Calu3 (cell line): ENCODE measurements at regions not wholly inside any gene's neighbourhood (a gene's known extent, or its start where the extent isn't known, plus 50 kb on each side); places are given as distances from the start of the nearest gene placed in this dataset.

ENCODE experiments used
- BruUV-seq: library from RNA; stranded (reverse); fragments of 400-500 nt; replicated peaks from 2 replicates; lab custom pipeline; 2021; lab: Mats Ljungman, UMichigan
- CTCF ChIA-PET: fragments of 300-600 bp; sonication (Branson Sonifier 250); formaldehyde crosslinking; loops from one replicate; lab custom pipeline; 2022; ENCODE audit warnings: antibody characterized with exemption; lab: Charles Lee
- DNase-seq: peaks from one replicate; pipeline ENCODE4 v3.0.0; 2022
- H3K27ac Mint-ChIP-seq: one replicate; pipeline ENCODE4 v1.8.0; 2022; ENCODE audit warnings: mixed read lengths; ENCODE audit not compliant: unreplicated experiment
- H3K27me3 Mint-ChIP-seq: one replicate; pipeline ENCODE4 v1.8.0; 2022; ENCODE audit warnings: mixed read lengths; ENCODE audit not compliant: unreplicated experiment
- H3K36me3 Mint-ChIP-seq: one replicate; pipeline ENCODE4 v1.8.0; 2022; ENCODE audit warnings: mild to moderate bottlenecking, moderate library complexity, mixed read lengths; ENCODE audit not compliant: insufficient read depth, unreplicated experiment
- H3K4me1 Mint-ChIP-seq: one replicate; pipeline ENCODE4 v1.8.0; 2022; ENCODE audit warnings: mild to moderate bottlenecking, low read depth, mixed read lengths; ENCODE audit not compliant: unreplicated experiment
- H3K4me3 Mint-ChIP-seq: one replicate; pipeline ENCODE4 v1.8.0; 2022; ENCODE audit warnings: mild to moderate bottlenecking, low read depth, moderate library complexity, mixed read lengths; ENCODE audit not compliant: unreplicated experiment
- H3K9me3 Mint-ChIP-seq: one replicate; pipeline ENCODE4 v1.8.0; 2022; ENCODE audit warnings: low read depth, mixed read lengths; ENCODE audit not compliant: unreplicated experiment
- CTCF ChIP-seq: fragments of 200-600 bp; IDR thresholded peaks from one replicate; pipeline ENCODE4 v1.8.0; 2022; ENCODE audit warnings: antibody characterized with exemption; ENCODE audit not compliant: unreplicated experiment
- intact Hi-C: fragments of 100-400 bp; cut with micrococcal nuclease; formaldehyde crosslinking; loops from one replicate; pipeline ENCODE4 v1.10.0; 2022; ENCODE audit not compliant: unreplicated experiment

- H3K27ac Mint-ChIP-seq, result no peak overlapping the region
These were observed 156.8 kb upstream of the LEF1 start for GRCh38 chr4:108325561-108325960.

GRCh38 chr4:108324450-108324849 lies 155.7 kb upstream of the LEF1 start:
- no peak overlapping the region for H3K4me3 Mint-ChIP-seq
- intact Hi-C loops, result no loop called here

More at GRCh38 chr4:108325561-108325960, 156.8 kb upstream of the LEF1 start:
- Mint-ChIP-seq H3K9me3 (peaks cover 3% of the 10 kb centered on the region), H3K4me3 (no peak overlapping the region), H3K4me1 (no peaks in the 10 kb centered on the region), H3K36me3 (no peaks in the 10 kb centered on the region), H3K27me3 (peaks cover 20% of the 10 kb centered on the region)
- CTCF ChIA-PET, result no interaction called here
- DNase-seq, result no peak
- BruUV-seq, result no TSS peak
- intact Hi-C loops, result no loop called here
- no peak for TF ChIP-seq CTCF

GRCh38 chr4:108322497-108322896 lies 153.8 kb upstream of the LEF1 start:
- no peaks in the 10 kb centered on the region for H3K36me3 Mint-ChIP-seq
- CTCF ChIA-PET, result no interaction called here
- DNase-seq, result no peak
- peaks cover 3% of the 10 kb centered on the region for H3K9me3 Mint-ChIP-seq
- no peak for TF ChIP-seq CTCF
- intact Hi-C loops, result no loop called here
- no peak overlapping the region for H3K27ac Mint-ChIP-seq
- H3K4me1 Mint-ChIP-seq, result peaks cover 9% of the 10 kb centered on the region
- no TSS peak for BruUV-seq
- H3K4me3 Mint-ChIP-seq, result no peak overlapping the region
- H3K27me3 Mint-ChIP-seq, result no peaks in the 10 kb centered on the region

More at GRCh38 chr4:108324450-108324849, 155.7 kb upstream of the LEF1 start:
- H3K4me1 Mint-ChIP-seq, result peaks cover 8% of the 10 kb centered on the region
- no peak overlapping the region for H3K27ac Mint-ChIP-seq
- DNase-seq, result no peak
- peaks cover 3% of the 10 kb centered on the region for H3K9me3 Mint-ChIP-seq
- TF ChIP-seq CTCF, result no peak
- no TSS peak for BruUV-seq
- CTCF ChIA-PET, result no interaction called here
- H3K27me3 Mint-ChIP-seq, result peaks cover 19% of the 10 kb centered on the region
- H3K36me3 Mint-ChIP-seq, result no peaks in the 10 kb centered on the region

- no peak for DNase-seq
- TF ChIP-seq CTCF, result no peak
- no peak overlapping the region for H3K4me3 Mint-ChIP-seq
- CTCF ChIA-PET, result no interaction called here
- no peaks in the 10 kb centered on the region for H3K36me3 Mint-ChIP-seq
- no peaks in the 10 kb centered on the region for H3K27me3 Mint-ChIP-seq
- H3K9me3 Mint-ChIP-seq, result peaks cover 3% of the 10 kb centered on the region
- no peak overlapping the region for H3K27ac Mint-ChIP-seq
- H3K4me1 Mint-ChIP-seq, result peaks cover 9% of the 10 kb centered on the region
- intact Hi-C loops, result no loop called here
- no TSS peak for BruUV-seq
These were observed 151.3 kb upstream of the LEF1 start for GRCh38 chr4:108320061-108320460.
